ENCODE measurements at regions not wholly inside any gene's neighbourhood (a gene's known extent, or its start where the extent isn't known, plus 50 kb on each side); places are given as distances from the start of the nearest gene placed in this dataset.

DNA sequence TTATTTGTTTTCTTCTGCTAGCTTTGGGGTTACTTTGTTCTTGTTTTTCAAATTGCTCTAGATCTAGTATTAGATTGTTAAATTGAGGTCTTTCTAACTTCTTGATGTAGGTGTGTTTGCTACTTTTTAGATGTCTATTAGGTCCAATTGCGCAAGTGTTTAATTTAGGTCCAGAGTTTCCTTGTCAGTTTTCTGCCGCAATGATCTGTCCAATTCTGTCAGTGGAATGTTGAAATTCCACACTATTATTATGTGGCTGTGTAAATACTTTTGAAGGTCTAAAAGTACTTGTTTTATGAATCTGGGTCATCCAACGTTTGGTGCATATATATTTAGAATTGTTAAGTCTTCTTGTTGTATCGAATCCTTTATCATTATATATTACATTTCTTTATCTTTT, 324.4 kb upstream of the SGO1 start:
- no peak for DNase-seq (ENCODE audit: low read depth)
- TF ChIP-seq, protein P1, sequence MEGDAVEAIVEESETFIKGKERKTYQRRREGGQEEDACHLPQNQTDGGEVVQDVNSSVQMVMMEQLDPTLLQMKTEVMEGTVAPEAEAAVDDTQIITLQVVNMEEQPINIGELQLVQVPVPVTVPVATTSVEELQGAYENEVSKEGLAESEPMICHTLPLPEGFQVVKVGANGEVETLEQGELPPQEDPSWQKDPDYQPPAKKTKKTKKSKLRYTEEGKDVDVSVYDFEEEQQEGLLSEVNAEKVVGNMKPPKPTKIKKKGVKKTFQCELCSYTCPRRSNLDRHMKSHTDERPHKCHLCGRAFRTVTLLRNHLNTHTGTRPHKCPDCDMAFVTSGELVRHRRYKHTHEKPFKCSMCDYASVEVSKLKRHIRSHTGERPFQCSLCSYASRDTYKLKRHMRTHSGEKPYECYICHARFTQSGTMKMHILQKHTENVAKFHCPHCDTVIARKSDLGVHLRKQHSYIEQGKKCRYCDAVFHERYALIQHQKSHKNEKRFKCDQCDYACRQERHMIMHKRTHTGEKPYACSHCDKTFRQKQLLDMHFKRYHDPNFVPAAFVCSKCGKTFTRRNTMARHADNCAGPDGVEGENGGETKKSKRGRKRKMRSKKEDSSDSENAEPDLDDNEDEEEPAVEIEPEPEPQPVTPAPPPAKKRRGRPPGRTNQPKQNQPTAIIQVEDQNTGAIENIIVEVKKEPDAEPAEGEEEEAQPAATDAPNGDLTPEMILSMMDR (IDR thresholded peaks at IDR 0.05; ENCODE audit: insufficient read depth, low read depth, low read length, missing control alignments) = no peak
- H3K4me3 ChIP-seq (ENCODE audit: low read length) = no peak overlapping the region

DNA sequence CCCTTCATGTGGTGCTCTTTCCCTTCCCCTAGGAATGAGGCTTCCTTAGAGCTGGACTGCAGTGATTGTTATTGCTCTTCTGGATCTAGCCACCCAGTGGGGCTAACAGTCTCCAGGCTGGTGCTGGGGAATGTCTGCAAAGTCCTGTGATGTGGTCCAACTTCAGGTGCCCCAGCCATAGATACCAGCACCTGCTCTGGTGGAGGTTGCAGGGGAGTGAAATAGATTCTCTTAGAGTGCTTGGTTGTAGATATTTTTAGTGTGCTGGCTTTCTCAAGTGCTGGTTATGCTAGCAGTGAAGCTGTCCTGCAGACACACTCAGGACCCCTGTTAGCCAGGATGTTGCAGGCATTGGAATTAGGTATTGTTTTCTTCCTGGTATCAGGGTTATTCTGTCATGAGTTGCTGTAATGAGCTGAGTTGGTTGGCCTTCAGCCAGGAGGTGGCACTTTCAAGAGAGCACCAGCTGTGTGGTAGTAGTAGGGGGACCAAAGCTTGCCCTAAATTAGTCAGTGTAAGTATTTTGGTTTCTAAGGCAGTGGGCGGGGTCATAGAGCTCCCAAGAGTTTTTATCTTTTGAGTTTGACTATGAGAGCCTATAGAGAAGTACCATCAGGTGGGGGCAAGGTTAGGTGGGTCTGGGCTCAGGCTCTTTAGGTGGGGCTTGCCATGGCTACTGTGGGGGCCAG, 317.5 kb upstream of the SGO1 start:
- TF ChIP-seq, protein P1 (IDR thresholded peaks at IDR 0.05; ENCODE audit: insufficient read depth, low read depth, low read length, missing control alignments) = no peak

DNA sequence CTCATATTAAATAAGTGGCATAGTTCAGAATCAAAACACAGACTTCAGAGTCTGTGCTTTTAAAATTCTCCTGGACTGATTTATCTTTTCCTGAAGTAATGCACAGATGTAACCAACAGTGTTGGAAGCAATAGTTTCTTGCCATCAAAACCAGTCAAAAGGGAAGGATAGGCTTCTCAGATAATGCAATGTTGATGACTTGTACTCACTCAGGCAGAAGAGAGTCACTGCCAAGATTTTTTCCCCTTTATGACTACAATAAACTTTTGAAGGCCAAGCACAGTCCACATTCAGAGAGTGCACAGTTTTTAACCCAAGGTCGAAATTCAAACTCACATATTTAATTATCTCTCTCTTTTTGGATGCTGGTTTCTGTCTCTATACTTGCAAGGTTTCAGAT, 305.0 kb upstream of the SGO1 start:
- TF ChIP-seq, protein P1 (IDR thresholded peaks at IDR 0.05; ENCODE audit: insufficient read depth, low read depth, low read length, missing control alignments) = no peak
- no peak overlapping the region for H3K4me3 ChIP-seq (ENCODE audit: low read length)
- DNase-seq (ENCODE audit: low read depth) = no peak

More for the DNA sequence above, 317.5 kb upstream of the SGO1 start:
- DNase-seq (ENCODE audit: low read depth) = no peak
- H3K4me3 ChIP-seq (ENCODE audit: low read length) = no peak overlapping the region

DNA sequence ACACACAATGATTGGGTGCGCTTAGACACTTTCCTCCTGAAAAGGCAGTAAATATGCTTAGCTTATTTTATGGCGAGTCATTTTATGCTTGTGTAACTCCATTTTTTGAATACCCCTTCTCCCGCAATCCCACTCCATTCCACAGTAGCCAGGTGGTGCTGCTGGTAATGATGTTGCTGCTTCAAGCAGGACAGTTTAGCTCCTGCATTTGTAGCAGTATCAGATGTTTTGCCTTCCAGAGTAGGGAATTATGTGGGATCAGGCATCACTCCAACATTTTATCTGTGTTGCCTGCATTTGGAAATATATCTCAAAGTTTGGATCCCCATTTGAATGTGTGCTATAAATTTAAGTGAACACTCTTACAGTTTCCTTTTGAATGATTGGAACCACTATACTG, 302.1 kb upstream of the SGO1 start:
- TF ChIP-seq, protein P1 (IDR thresholded peaks at IDR 0.05; ENCODE audit: insufficient read depth, low read depth, low read length, missing control alignments) = no peak
- H3K4me3 ChIP-seq (ENCODE audit: low read length) = no peak overlapping the region
- DNase-seq (ENCODE audit: low read depth) = no peak

DNA sequence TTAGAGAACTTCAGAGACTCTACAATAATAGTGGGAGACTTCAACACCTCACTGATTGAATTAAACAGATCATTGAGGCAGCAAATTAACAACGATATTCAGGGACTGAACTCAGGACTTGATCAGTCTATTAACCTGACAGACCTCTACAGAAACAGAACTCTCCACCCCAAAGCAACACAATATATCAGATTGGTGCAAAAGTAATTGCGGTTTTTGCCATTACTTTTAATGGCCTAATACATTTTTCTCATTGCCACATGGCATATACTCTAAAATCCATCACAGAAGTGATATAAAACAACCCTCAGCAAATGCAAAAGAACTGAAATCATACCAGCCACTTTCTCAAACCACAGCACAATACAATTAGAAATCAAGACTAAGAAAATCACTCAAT, 298.1 kb upstream of the SGO1 start:
- TF ChIP-seq, protein P1 (IDR thresholded peaks at IDR 0.05; ENCODE audit: insufficient read depth, low read depth, low read length, missing control alignments) = no peak
- H3K4me3 ChIP-seq (ENCODE audit: low read length) = no peak overlapping the region
- no peak for DNase-seq (ENCODE audit: low read depth)

DNA sequence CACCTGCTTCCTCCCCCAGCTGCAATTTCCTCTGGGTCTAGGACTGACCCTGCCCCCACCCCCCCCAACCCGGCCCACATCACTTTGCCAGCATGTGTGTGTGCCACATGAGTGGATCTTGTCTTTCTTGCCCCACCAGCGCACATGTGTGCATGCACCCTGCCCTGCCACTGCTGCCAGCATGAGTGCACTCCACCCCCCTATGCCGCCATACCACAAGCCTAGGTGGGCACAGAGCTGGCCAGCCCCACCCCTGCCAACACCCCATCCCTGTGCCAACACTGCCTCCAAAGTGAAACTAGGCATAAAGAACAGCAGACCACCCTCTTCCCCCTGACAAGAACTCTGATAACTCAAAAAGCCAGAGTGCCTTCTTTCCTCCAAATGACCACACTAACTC, 296.3 kb upstream of the SGO1 start:
- TF ChIP-seq, protein P1 (IDR thresholded peaks at IDR 0.05; ENCODE audit: insufficient read depth, low read depth, low read length, missing control alignments) = no peak
- H3K4me3 ChIP-seq (ENCODE audit: low read length) = no peak overlapping the region
- no peak for DNase-seq (ENCODE audit: low read depth)

DNA sequence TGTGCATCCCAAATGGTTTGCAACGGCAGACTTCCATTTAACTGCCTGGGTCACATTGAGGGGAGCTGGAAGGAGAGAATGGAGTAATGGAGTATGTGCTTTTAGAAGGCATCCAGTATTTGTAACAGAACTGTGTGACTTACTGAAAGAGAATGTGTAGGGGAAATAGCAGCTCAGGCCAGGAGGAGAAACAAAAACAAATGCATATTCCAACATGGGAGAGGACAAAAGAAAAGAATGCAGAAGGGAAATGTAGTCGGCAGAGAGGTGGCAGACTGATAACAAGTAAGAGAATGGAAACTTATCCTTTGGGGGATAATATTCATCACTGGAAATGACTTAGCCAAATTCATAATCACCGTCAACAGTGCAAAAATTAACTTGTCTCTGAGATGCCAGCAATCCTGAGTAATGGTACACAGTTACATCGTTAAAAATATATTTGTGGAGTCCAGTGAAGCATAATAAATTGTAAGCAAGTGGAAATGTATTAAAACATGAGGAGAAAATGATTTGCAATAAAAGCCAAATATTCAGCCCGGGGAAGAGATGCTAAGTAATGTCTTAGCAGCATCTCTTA, 294.9 kb upstream of the SGO1 start:
- DNase-seq (ENCODE audit: low read depth) = no peak
- TF ChIP-seq, protein P1 (IDR thresholded peaks at IDR 0.05; ENCODE audit: insufficient read depth, low read depth, low read length, missing control alignments) = no peak
- no peak overlapping the region for H3K4me3 ChIP-seq (ENCODE audit: low read length)

Data from epithelial cell of esophagus (primary cell).